Fibroblast of lung (primary cell): ENCODE measurements at regions not wholly inside any gene's neighbourhood (a gene's known extent, or its start where the extent isn't known, plus 50 kb on each side); places are given as distances from the start of the nearest gene placed in this dataset.

Experiments used
- DNase-seq, 2 donors: peaks; one replicate each; pipeline versions ENCODE4 v3.0.0 to v3.0.0-alpha.2; 2010; ENCODE audit warnings: low read depth in 2 of 2
- H2AFZ ChIP-seq: 2 replicates; pipeline ENCODE4 v1.5.1; 2012; ENCODE audit warnings: low read length, control low read depth, inconsistent platforms
- H3K27ac ChIP-seq: 2 replicates; pipeline ENCODE4 v1.5.1; 2011; ENCODE audit warnings: low read length, control low read depth; ENCODE audit not compliant: insufficient read depth
- H3K27me3 ChIP-seq: 2 replicates; pipeline ENCODE4 v1.5.1; 2011; ENCODE audit warnings: mild to moderate bottlenecking, low read length; ENCODE audit not compliant: control insufficient read depth, insufficient read depth
- H3K36me3 ChIP-seq: 2 replicates; pipeline ENCODE4 v1.5.1; 2011; ENCODE audit warnings: low read length; ENCODE audit not compliant: control insufficient read depth, insufficient read depth
- H3K4me1 ChIP-seq: 2 replicates; pipeline ENCODE4 v1.5.1; 2011; ENCODE audit warnings: low read length; ENCODE audit not compliant: control insufficient read depth, insufficient read depth; ENCODE audit errors: extremely low read depth
- H3K4me2 ChIP-seq: 2 replicates; pipeline ENCODE4 v1.5.1; 2011; ENCODE audit warnings: low read length, control low read depth; ENCODE audit not compliant: insufficient read depth; ENCODE audit errors: extremely low read depth
- H3K4me3 ChIP-seq, 4 experiments: fragments of 200-600 bp in 1 of 4; sonication (generic) in 1 of 4; replicated peaks in 1 of 4; 2 replicates each; pipeline ENCODE4 v1.5.1; 2011 to 2016; ENCODE audit warnings: low read length in 4 of 4, low read depth in 3 of 4, mild to moderate bottlenecking in 3 of 4, control low read depth in 2 of 4, inconsistent platforms in 1 of 4, mixed read lengths in 1 of 4; ENCODE audit not compliant: insufficient read depth in 1 of 4; ENCODE audit errors: control extremely low read depth in 1 of 4
- H3K79me2 ChIP-seq: 2 replicates; pipeline ENCODE4 v1.5.1; 2012; ENCODE audit warnings: mild to moderate bottlenecking, low read length, inconsistent platforms; ENCODE audit not compliant: control insufficient read depth, insufficient read depth
- H3K9ac ChIP-seq: 2 replicates; pipeline ENCODE4 v1.5.1; 2011; ENCODE audit warnings: mild to moderate bottlenecking, low read length, control low read depth; ENCODE audit not compliant: insufficient read depth
- H3K9me3 ChIP-seq: 2 replicates; pipeline ENCODE4 v1.5.1; 2012; ENCODE audit warnings: low read depth, low read length; ENCODE audit not compliant: control insufficient read depth, insufficient read depth
- H4K20me1 ChIP-seq: 2 replicates; pipeline ENCODE4 v1.5.1; 2011; ENCODE audit warnings: low read length; ENCODE audit not compliant: control insufficient read depth, insufficient read depth; ENCODE audit errors: extremely low read depth
- EZH2 ChIP-seq: IDR thresholded peaks from 2 replicates; pipeline ENCODE4 v1.5.1; 2012; ENCODE audit warnings: low read length, control low read depth, mild to moderate bottlenecking; ENCODE audit errors: missing control alignments
- TF ChIP-seq, protein P1 (sequence below), 2 donors: IDR thresholded peaks in 1 of 2; conservative IDR thresholded peaks in 1 of 2; 1 replicate in 1 of 2; 2 replicates in 1 of 2; pipeline ENCODE4 v1.5.1; 2011 to 2012; ENCODE audit warnings: low read length in 2 of 2, control low read depth in 1 of 2, inconsistent platforms in 1 of 2, low read depth in 1 of 2, mild to moderate bottlenecking in 1 of 2

DNA sequence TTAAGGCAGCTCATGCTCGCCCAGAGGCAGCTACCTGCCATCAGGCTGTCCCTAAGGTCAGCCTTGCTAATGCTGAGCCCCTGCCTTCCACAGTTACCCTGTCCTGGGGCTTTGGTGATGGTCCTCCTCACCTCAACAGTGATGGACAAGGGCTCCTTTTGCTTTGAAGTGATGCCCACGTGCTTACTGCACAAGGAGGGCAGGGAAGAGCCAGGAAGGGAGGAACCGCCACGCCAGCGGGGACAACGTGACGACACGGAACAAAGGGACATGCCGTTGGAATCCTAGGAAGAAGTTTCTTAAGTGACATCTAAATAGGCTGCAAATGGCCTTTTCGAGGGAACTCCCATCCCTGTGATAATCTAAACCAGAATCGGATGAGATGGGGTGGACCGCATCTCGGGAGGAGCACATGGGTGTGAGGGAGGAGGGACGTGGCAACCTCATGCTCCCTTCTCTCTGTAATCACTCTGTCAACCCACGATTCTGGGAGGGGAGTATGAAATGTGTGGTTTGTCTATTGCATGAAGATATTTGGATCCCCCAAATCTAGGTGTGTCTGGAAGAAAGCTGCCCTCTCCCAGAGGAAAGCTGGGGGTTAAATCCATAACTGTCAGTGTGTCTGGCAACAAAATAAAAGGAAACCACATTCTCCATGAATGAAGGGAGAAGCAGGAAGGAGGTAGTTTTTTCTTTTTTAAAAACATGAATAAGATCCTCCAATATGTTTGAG lies 110.9 kb upstream of the IRF2BP2 start:
- no peak for DNase-seq
- Histone ChIP-seq H3K9me3 (no peaks in the 10 kb centered on the region), H4K20me1 (no peaks in the 10 kb centered on the region), H3K4me1 (peaks cover 43% of the 10 kb centered on the region), H3K27ac (peak overlapping the region; percentile 99), H3K79me2 (no peaks in the 10 kb centered on the region), H3K36me3 (no peaks in the 10 kb centered on the region), H3K4me3 (peak overlapping the region in 1 of 4 experiments; percentile 4), H3K4me2 (peak overlapping the region; percentile 11), H2AFZ (no peak overlapping the region), H3K9ac (peak overlapping the region; percentile 29), H3K27me3 (no peaks in the 10 kb centered on the region)
- TF ChIP-seq, protein P1, sequence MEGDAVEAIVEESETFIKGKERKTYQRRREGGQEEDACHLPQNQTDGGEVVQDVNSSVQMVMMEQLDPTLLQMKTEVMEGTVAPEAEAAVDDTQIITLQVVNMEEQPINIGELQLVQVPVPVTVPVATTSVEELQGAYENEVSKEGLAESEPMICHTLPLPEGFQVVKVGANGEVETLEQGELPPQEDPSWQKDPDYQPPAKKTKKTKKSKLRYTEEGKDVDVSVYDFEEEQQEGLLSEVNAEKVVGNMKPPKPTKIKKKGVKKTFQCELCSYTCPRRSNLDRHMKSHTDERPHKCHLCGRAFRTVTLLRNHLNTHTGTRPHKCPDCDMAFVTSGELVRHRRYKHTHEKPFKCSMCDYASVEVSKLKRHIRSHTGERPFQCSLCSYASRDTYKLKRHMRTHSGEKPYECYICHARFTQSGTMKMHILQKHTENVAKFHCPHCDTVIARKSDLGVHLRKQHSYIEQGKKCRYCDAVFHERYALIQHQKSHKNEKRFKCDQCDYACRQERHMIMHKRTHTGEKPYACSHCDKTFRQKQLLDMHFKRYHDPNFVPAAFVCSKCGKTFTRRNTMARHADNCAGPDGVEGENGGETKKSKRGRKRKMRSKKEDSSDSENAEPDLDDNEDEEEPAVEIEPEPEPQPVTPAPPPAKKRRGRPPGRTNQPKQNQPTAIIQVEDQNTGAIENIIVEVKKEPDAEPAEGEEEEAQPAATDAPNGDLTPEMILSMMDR (conservative IDR thresholded peaks at IDR 0.05 in 1 of 2, IDR thresholded peaks at IDR 0.05 in 1 of 2; ENCODE audit: low read depth in 1 of 2, low read length in 2 of 2), result no peak
- no peak for TF ChIP-seq EZH2

DNA sequence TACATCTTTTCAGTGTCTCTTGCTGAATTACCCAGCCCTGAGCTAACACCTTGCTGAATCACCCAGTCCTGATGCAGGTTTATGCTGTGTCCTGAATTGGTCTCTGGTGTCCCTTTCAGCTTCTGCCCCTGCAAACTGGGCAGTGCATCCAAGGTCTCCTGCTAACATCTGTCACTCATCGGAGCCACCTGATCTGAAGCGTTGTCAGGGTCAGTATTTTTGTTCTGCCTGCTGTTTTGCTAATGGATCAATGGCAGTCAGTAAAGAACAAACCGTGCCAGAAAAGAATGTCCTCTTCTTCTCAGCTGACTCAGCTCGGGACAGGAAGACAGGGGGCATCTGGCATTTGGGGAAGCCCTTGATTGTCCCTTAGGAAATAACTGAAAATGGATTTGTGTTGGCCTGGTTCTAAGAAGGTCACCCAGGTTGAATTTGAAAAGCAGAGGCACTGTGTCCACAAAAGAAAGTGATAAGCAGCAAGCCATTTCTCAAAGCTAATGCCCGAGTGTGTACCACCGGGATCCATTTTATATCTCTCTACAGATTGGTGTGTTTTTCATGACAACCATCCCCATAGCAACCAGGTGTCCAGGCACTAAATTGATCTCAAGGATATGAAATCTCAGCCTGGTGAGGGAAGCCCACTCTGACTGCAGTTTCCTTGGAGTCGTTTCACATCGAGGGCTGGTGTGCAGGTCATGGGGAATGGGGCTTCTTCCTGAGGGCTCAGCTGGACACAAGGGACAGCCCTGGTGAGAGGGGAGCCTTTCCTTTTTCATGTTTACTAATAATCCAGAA lies 109.7 kb upstream of the IRF2BP2 start:
- Histone ChIP-seq H2AFZ (no peak overlapping the region), H4K20me1 (no peaks in the 10 kb centered on the region), H3K4me2 (no peak overlapping the region), H3K4me1 (peaks cover 31% of the 10 kb centered on the region), H3K27ac (no peak overlapping the region), H3K36me3 (no peaks in the 10 kb centered on the region), H3K79me2 (no peaks in the 10 kb centered on the region), H3K4me3 (no peak overlapping the region), H3K27me3 (no peaks in the 10 kb centered on the region), H3K9me3 (no peaks in the 10 kb centered on the region), H3K9ac (no peak overlapping the region)
- TF ChIP-seq EZH2, result no peak
- TF ChIP-seq, protein P1 (conservative IDR thresholded peaks at IDR 0.05 in 1 of 2, IDR thresholded peaks at IDR 0.05 in 1 of 2; ENCODE audit: low read depth in 1 of 2, low read length in 2 of 2), result no peak
- DNase-seq, result no peak

DNA sequence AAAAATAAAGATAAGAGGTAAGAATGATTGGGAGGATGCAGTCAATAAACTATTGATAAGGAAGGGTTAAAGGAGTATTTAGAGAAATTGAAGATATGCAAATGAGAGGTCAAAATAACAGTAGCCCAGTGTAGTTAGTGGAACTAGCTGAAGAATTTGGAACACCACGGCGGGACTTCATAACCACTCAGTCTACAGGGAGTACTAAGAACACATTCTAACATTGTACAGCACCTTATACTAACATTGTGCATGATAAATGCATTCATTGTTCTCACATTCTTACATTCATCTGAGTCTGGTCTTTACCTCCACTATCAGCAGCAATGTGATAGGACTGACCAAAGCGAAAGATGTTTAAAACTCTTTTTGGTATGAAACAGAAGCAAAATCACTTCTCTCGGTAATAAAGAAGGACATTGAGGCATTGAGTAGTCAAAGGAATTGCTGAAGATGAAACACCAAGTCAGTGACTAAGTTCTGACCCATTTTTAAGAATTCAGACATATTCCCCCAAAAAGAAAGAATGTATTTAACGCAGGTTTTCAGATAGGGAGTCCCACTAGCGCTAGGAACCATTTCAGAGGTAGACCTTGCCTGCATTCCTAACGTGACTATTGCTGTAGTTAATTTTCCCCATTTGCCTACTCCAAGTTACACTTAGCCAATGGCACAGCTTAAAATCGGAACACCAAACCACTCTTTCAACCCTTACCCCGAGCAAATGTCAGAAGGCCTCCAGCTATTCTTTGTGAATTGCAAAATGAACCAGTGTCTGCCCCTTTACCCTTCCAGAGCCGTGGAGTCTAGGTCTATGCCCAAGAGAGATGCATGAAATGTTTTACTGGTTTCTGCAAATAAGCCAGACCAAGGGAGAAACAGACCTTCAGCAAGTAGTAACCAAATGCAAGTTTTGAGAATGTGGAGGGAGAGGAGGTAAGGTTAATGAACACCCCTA lies 108.8 kb upstream of the IRF2BP2 start:
- peak in 1 of 2 donors; percentile 36 for DNase-seq
- Histone ChIP-seq H3K9me3 (no peaks in the 10 kb centered on the region), H3K9ac (no peak overlapping the region), H3K27ac (no peak overlapping the region), H3K79me2 (no peaks in the 10 kb centered on the region), H2AFZ (no peak overlapping the region), H4K20me1 (no peaks in the 10 kb centered on the region), H3K36me3 (no peaks in the 10 kb centered on the region), H3K4me1 (peaks cover 31% of the 10 kb centered on the region), H3K4me3 (no peak overlapping the region), H3K4me2 (no peak overlapping the region), H3K27me3 (no peaks in the 10 kb centered on the region)
- TF ChIP-seq, protein P1 (conservative IDR thresholded peaks at IDR 0.05 in 1 of 2, IDR thresholded peaks at IDR 0.05 in 1 of 2; ENCODE audit: low read depth in 1 of 2, low read length in 2 of 2), result no peak
- no peak for TF ChIP-seq EZH2
